A204.1 (cell line): ENCODE measurements at regions not wholly inside any gene's neighbourhood (a gene's known extent, or its start where the extent isn't known, plus 50 kb on each side); places are given as distances from the start of the nearest gene placed in this dataset.

ENCODE experiments used
- FAIRE-seq: peaks from 2 replicates; lab custom pipeline; 2012; peaks lifted over from hg19 to GRCh38; lab: Jason Lieb, UNC

DNA sequence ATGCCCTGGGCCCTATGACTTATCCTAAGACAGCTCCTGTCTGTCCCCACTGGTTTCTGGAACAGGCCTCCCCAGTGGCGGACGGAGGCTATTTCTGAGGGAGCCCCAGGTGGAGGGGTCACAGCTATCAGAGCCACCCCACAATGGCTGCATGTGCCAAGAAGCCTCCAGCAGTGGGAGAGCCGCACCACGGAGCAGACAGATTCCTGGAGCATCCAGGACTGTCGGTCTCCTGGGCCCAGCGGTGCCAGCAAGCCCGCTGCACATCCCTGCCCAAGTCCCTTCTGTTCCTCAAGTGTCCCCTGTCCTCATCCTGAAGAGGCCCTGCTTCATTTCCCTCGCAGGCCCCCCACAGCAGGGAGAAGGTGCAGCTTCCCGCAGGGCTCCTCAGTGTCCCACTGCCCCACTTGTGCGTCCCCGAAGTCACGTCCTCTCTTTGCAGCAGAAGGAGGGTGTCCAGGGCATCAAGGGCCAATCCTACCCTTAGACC, 193.0 kb upstream of the SHH start:
- FAIRE-seq = no peak

DNA sequence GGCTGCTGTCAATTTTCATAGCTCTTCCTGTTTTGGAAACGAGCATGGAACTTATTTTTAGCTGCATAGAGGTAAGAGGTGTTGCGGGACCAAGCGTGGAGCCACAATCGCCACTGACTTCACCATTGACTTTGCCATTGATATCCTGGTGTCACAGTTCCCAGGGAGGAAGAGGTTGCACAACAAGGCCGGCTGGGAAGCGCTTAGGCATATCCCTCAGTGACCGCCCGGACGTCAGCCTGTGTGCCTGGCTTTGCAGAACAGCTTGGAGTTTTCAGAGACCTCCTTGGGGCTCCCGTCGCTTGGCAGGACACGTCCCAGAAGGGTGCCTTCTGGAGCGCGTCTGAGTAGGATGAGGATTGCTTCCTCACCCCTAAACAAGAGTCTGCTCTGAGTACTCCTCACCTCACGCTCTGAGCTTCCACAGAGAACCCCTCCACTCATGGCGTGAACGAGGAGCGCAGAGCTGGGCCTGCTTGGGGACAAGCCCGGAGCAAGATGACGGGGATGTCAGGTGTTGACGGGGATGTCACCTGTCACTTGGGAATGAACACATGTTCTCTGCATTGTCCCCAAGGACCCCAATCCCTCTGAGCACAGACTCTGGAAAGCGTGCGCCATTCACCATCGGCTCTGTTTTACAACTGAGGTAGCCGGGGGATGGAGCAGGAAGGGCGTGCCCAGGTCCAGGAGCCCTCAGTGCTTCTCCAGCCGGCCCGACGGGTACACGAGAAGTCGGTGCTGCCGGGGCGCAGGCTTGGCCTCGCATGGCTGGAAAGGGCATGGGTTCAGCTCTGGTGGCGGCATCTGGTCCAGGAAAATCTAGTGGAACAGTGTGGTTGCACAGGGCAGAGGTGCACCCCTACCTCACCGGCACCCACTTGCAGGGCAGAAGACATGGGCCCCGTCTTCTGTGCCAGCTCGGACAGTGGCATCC, 192.3 kb upstream of the SHH start:
- no peak for FAIRE-seq

GRCh38 chr7:156003220-156004162, 191.2 kb upstream of the SHH start:
- no peak for FAIRE-seq

DNA sequence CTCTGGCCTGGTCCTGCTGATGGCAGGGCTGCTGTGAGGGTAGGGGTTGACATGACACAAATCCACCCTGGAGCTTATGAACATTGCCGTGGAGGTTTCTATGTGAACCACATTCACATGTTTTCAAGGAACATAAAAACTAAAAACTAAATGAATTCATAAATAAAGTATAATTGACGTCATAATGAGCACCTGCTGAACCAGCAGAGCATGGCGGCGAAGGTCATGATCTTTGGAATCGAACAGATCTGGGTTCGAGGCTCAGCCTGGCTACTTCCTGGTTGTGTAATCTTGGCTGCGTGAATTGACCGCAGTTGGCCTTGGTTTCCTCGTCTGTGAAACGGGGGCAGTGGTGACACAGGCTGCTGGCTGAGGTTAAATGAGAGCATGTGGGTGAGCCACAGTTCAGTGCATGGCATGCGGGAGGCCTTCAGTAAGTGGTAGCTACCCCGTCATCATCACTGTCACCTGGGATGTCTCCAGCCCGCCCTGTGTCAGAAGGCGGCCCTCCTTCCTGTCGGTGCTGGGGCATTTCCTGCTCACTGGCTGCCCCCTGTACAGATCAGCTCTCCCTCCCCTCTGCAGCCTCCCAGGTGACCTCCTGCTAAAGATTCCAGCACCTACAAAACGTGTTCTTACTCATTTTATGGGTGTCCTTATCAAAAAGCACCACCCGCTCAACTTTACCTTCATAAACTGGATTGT, 190.3 kb upstream of the SHH start:
- no peak for FAIRE-seq

DNA sequence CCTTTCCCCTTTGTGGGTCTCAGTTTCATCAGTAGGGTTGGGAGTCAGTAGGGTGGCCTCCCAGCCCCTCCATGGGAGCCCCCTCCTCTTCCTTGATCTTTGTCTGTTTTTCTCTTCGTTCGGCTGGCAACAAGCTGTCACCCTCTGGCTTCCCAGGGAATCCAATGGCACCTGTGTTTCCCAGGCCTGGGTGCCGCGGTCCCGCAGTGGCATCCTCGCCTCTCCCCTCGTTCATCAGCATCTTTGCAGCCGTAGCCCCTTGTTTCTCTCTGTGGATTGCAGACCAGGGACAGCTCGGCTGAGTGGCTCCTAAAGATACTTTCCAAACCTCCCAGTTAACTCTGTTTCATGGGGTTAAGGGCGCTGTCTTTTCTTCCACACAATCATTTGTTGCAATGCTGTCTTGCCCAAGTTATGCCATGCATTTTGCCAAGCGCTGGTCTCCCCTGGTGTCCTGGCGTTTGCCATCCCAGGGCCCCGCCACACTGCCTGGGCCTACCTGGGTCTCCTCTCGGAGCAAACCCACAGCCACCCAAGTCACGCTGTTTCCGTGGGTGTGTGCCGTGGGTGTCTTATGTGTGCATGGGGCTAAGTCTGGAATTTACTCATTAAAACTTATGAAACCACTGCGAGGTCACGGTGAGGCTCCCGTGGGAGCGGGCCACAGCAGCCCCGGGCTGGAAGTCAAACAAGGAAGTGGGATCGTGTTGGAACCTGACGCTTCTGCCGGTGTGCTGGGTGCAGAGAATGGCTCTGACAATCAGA, 189.4 kb upstream of the SHH start:
- no peak for FAIRE-seq

GRCh38 chr7:156000601-156001396, 188.5 kb upstream of the SHH start:
- FAIRE-seq = no peak

GRCh38 chr7:155999631-156000489, 187.6 kb upstream of the SHH start:
- no peak for FAIRE-seq

- FAIRE-seq = no peak
Observed at GRCh38 chr7:155998766-155999630, 186.7 kb upstream of the SHH start.

DNA sequence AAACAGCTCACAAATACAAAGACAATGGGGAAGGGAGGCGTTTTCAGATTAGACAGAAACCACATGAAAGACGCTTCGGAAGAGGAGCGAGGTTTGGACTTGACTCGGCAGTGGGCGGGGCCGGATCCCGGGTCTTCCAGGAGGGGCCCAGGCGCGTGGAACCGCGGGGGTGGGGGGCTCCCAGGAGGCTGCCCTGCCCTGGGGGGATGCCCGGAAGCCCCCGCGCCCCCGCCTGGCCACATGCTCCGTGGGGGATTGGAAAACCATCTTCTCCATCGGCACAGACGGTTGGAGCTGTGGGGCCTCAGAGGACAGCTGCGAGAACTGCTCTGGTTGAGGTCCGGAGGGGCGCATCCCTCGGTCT, 186.0 kb upstream of the SHH start:
- no peak for FAIRE-seq

DNA sequence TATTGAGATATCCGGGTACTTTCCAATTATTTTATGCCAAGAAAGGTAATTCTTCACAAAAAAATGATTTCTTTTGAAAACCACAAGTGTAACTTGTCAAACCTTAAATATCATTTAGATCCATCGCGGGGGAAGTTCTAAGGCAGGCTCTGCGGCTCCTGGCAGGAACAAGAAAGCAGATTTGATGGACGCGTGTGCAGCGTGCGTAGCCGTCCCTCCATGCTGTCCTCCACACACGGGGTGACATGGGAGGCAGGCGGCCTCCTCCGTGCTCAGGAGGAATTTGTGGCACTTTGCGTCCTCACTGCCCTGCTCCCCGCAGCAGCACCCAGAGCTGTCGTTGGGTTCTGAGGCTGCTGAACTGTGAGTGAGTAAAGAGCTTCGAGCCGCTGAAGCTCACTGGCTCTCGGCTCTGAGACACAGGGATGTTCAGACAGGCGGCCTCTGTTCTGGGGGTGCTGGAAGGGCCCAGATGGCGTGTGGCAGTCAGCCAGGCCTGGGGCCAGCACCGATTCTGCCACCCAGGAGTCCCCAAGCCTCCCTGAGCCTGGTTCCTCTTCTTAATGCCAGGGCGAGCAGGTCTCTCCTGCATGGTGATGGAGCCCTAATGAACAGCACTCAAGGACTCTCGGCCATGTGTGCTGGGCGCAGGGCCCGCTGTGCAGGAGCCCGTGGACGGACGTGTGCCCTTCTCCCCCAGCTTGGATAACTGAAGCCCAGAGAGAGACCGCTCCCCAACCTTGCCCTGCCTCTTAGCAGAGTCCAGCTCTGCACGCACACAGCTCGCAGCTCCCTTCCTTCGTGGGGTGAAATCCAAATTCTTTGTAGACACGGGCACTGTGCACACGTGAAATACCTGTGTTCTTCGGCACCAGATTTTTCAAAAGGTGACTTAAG, 185.4 kb upstream of the SHH start:
- no peak for FAIRE-seq

DNA sequence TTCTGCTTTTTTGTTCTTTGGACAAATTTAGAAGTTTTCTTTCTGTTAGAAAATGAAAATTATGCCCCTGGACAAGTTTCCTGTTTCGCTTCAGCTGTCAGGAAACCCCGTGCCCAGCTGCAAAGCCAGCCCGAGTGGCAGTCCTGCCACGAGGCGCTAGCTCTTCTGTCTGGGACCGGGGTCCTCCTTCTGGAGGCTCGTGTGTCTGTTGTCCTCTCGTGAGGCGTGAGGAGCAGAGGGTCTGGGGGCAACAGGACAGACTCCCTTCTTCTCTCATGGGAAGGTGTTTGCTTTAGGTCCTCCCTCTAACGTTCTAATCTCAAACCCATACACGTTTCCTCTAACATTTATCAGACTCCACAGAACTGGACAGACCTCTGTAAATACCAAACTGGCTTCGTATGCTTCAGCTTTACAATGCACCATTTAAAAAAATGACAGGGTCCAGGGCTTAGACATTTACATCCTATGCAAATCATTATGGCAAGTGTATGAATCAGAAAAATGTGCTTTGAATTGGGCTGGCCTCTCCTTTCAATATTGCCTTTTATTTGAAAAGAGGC, 184.5 kb upstream of the SHH start:
- no peak for FAIRE-seq

GRCh38 chr7:155995183-155995612, 182.9 kb upstream of the SHH start:
- no peak for FAIRE-seq

DNA sequence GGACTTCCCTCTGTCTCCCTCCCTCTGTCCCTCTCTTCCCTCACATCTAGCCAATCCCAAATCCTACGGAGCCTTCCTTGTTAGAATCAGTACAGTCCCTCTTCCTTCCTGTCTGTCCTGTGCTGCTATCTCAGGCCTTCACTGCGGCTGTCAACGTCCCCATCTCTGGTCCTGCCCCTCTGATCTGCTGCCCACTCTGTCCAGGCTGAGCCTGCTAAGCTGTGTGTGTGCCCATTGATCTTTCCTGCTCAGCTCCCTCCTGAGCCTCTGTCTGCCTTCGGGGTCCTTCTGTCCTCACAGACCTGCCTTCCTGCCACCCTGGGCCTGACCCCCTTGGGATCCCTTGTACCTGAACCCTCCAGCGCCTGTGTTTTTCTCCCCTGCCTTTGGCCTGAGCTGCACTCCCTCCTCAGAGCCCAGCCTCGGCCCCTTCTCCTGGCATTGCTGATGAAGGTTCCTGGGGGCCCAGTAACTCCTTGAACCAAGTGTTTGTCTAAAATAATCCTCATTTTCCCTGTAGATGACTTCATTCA, 182.1 kb upstream of the SHH start:
- FAIRE-seq = no peak

- no peak for FAIRE-seq
Observed at GRCh38 chr7:155993420-155994278, 181.4 kb upstream of the SHH start.

- FAIRE-seq = no peak
Observed at GRCh38 chr7:155992974-155993373, 180.7 kb upstream of the SHH start.

DNA sequence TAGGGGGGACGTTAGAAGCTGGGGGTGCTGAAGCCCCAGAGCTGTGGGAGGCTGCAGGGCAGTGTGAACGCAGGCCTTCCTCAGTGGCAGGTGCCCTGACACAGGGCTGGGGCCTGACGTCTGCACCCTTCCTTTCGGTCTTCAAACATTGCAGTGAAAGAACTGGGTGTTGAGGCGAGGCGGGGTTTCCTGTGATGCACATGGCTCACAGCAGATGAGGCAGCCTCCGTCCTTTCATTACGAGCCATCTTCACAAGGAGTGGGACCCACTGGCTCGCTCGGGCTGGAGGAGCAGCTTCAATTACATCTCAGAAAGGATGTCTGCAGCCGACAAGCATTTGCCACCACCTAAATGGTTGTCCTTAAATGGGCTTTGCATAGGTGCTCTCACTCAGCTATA, 180.3 kb upstream of the SHH start:
- FAIRE-seq = no peak
